BJ (cell line): ENCODE measurements at regions not wholly inside any gene's neighbourhood (a gene's known extent, or its start where the extent isn't known, plus 50 kb on each side); places are given as distances from the start of the nearest gene placed in this dataset.

Experiments
- CTCF ChIA-PET: fragments of 350-600 bp; formaldehyde crosslinking; extraction: SDS; loops from one replicate; lab custom pipeline; 2021; ENCODE audit warnings: antibody characterized with exemption, inconsistent platforms; lab: Yijun Ruan, JAX
- POLR2A ChIA-PET: fragments of 300-600 bp; sonication (Branson Sonifier 250); formaldehyde crosslinking; extraction: SDS; loops from one replicate; lab custom pipeline; 2021; ENCODE audit warnings: antibody characterized with exemption; lab: Charles Lee
- DNase-seq: peaks from one replicate; pipeline ENCODE4 v3.0.0-alpha.2; 2011; ENCODE audit warnings: low read depth
- H3K27me3 ChIP-seq: 2 replicates; pipeline ENCODE4 v1.6.0; 2011; ENCODE audit warnings: low read length; ENCODE audit not compliant: control insufficient read depth, insufficient read depth
- H3K36me3 ChIP-seq: 2 replicates; pipeline ENCODE4 v1.5.1; 2011; ENCODE audit warnings: low read length; ENCODE audit not compliant: control insufficient read depth, insufficient read depth
- H3K4me3 ChIP-seq: 2 replicates; pipeline ENCODE4 v1.5.1; 2011; ENCODE audit warnings: low read depth, mild to moderate bottlenecking, control low read depth, low read length
- CTCF ChIP-seq: IDR thresholded peaks from 2 replicates; pipeline ENCODE4 v1.5.1; 2011; ENCODE audit warnings: low read depth, mild to moderate bottlenecking, control low read depth, inconsistent platforms, low read length, moderate library complexity; ENCODE audit not compliant: insufficient read depth

GRCh38 chr6:82750556-82750955 is 315.1 kb downstream of the UBE3D start:
- CTCF ChIA-PET = no interaction called here
- Histone ChIP-seq H3K4me3 (no peak overlapping the region), H3K27me3 (no peaks in the 10 kb centered on the region; the same call in 1 of the 2 replicates), H3K36me3 (no peaks in the 10 kb centered on the region)
- POLR2A ChIA-PET = interaction anchor here (0.6 kb wide), 1 partner anchor 55 kb away, joined by 5 read pairs; no protein-coding TSS in a partner anchor
- DNase-seq = peak; percentile 49
- TF ChIP-seq CTCF = no peak

GRCh38 chr6:82751718-82752117 is 313.9 kb downstream of the UBE3D start:
- Histone ChIP-seq H3K27me3 (no peaks in the 10 kb centered on the region), H3K36me3 (no peaks in the 10 kb centered on the region), H3K4me3 (no peak overlapping the region)
- ChIA-PET CTCF (no interaction called here), POLR2A (no interaction called here)
- no peak for DNase-seq
- TF ChIP-seq CTCF = no peak

GRCh38 chr6:82761674-82762345 is 303.8 kb downstream of the UBE3D start:
- no peaks in the 10 kb centered on the region for H3K36me3 ChIP-seq
- no peak for TF ChIP-seq CTCF
- no peak for DNase-seq
- POLR2A ChIA-PET = no interaction called here
- no peak overlapping the region for H3K4me3 ChIP-seq
- H3K27me3 ChIP-seq = no peaks in the 10 kb centered on the region
- CTCF ChIA-PET = interaction anchor here (1.3 kb wide), 1 partner anchor 12 kb away, joined by 4 read pairs; no protein-coding TSS in a partner anchor

GRCh38 chr6:82766476-82766875 is 299.2 kb downstream of the UBE3D start:
- Histone ChIP-seq H3K4me3 (no peak overlapping the region), H3K36me3 (no peaks in the 10 kb centered on the region), H3K27me3 (no peaks in the 10 kb centered on the region)
- CTCF ChIA-PET = no interaction called here
- POLR2A ChIA-PET = no interaction called here
- TF ChIP-seq CTCF = no peak
- DNase-seq = no peak

GRCh38 chr6:82767037-82767436 is 298.6 kb downstream of the UBE3D start:
- ChIA-PET CTCF (no interaction called here), POLR2A (no interaction called here)
- no peak for TF ChIP-seq CTCF
- Histone ChIP-seq H3K4me3 (no peak overlapping the region), H3K27me3 (no peaks in the 10 kb centered on the region), H3K36me3 (no peaks in the 10 kb centered on the region)
- DNase-seq = no peak
